ENCODE measurements at regions not wholly inside any gene's neighbourhood (a gene's known extent, or its start where the extent isn't known, plus 50 kb on each side); places are given as distances from the start of the nearest gene placed in this dataset.

- no peak for TF ChIP-seq POLR2A (IDR thresholded peaks at IDR 0.05)
- no peak for TF ChIP-seq CTCF (IDR thresholded peaks at IDR 0.05)
- no peak for TF ChIP-seq EP300 (IDR thresholded peaks at IDR 0.05)
These were observed 339.6 kb upstream of the DCC start for GRCh38 chr18:52000435-52000834.

Data from ovary (tissue), 3 donors.